ENCODE measurements at regions not wholly inside any gene's neighbourhood (a gene's known extent, or its start where the extent isn't known, plus 50 kb on each side); places are given as distances from the start of the nearest gene placed in this dataset.

- Histone ChIP-seq H3K9me3 (ENCODE audit: severe bottlenecking) (no peaks in the 10 kb centered on the region), H3K36me3 (ENCODE audit: low read depth) (no peaks in the 10 kb centered on the region), H3K27me3 (ENCODE audit: insufficient read depth, poor library complexity, severe bottlenecking) (no peaks in the 10 kb centered on the region), H3K27ac (ENCODE audit: poor library complexity, severe bottlenecking) (no peak overlapping the region), H3K4me3 (ENCODE audit: severe bottlenecking) (no peak overlapping the region), H3K4me1 (ENCODE audit: insufficient read depth, poor library complexity, severe bottlenecking) (no peaks in the 10 kb centered on the region)
- no peak for TF ChIP-seq CTCF (IDR thresholded peaks at IDR 0.05; ENCODE audit: poor library complexity, severe bottlenecking)
- ATAC-seq (ENCODE audit: low read depth): no peak
- DNase-seq (ENCODE audit: low spot score): no peak
Observed at GRCh38 chr13:70856025-70856424, 747.8 kb upstream of the KLHL1 start.

- H3K27ac ChIP-seq (ENCODE audit: poor library complexity, severe bottlenecking): no peak overlapping the region
- no peak overlapping the region for H3K4me3 ChIP-seq (ENCODE audit: severe bottlenecking)
- TF ChIP-seq CTCF (IDR thresholded peaks at IDR 0.05; ENCODE audit: poor library complexity, severe bottlenecking): no peak
- no peaks in the 10 kb centered on the region for H3K9me3 ChIP-seq (ENCODE audit: severe bottlenecking)
- DNase-seq (ENCODE audit: low spot score) (no peak), ATAC-seq (ENCODE audit: low read depth) (no peak)
- H3K27me3 ChIP-seq (ENCODE audit: insufficient read depth, poor library complexity, severe bottlenecking): no peaks in the 10 kb centered on the region
- H3K4me1 ChIP-seq (ENCODE audit: insufficient read depth, poor library complexity, severe bottlenecking): no peaks in the 10 kb centered on the region
- no peaks in the 10 kb centered on the region for H3K36me3 ChIP-seq (ENCODE audit: low read depth)
Observed at GRCh38 chr13:70849222-70849621, 741.0 kb upstream of the KLHL1 start.

GRCh38 chr13:70844391-70845108, 736.3 kb upstream of the KLHL1 start:
- Histone ChIP-seq H3K36me3 (ENCODE audit: low read depth) (no peaks in the 10 kb centered on the region), H3K4me3 (ENCODE audit: severe bottlenecking) (no peak overlapping the region), H3K27ac (ENCODE audit: poor library complexity, severe bottlenecking) (no peak overlapping the region), H3K27me3 (ENCODE audit: insufficient read depth, poor library complexity, severe bottlenecking) (no peaks in the 10 kb centered on the region), H3K4me1 (ENCODE audit: insufficient read depth, poor library complexity, severe bottlenecking) (no peaks in the 10 kb centered on the region), H3K9me3 (ENCODE audit: severe bottlenecking) (no peaks in the 10 kb centered on the region)
- no peak for DNase-seq (ENCODE audit: low spot score)
- no peak for ATAC-seq (ENCODE audit: low read depth)
- TF ChIP-seq CTCF (IDR thresholded peaks at IDR 0.05; ENCODE audit: poor library complexity, severe bottlenecking): no peak

GRCh38 chr13:70842062-70842644, 733.9 kb upstream of the KLHL1 start:
- no peaks in the 10 kb centered on the region for H3K36me3 ChIP-seq (ENCODE audit: low read depth)
- DNase-seq (ENCODE audit: low spot score) (no peak), ATAC-seq (ENCODE audit: low read depth) (no peak)
- peak; percentile 8 for TF ChIP-seq CTCF (IDR thresholded peaks at IDR 0.05; ENCODE audit: poor library complexity, severe bottlenecking)
- no peak overlapping the region for H3K27ac ChIP-seq (ENCODE audit: poor library complexity, severe bottlenecking)
- H3K9me3 ChIP-seq (ENCODE audit: severe bottlenecking): no peaks in the 10 kb centered on the region
- H3K27me3 ChIP-seq (ENCODE audit: insufficient read depth, poor library complexity, severe bottlenecking): no peaks in the 10 kb centered on the region
- H3K4me1 ChIP-seq (ENCODE audit: insufficient read depth, poor library complexity, severe bottlenecking): no peaks in the 10 kb centered on the region
- H3K4me3 ChIP-seq (ENCODE audit: severe bottlenecking): no peak overlapping the region
